H1 (cell line): ENCODE measurements at regions not wholly inside any gene's neighbourhood (a gene's known extent, or its start where the extent isn't known, plus 50 kb on each side); places are given as distances from the start of the nearest gene placed in this dataset.

Source experiments
- CTCF ChIA-PET: fragments of 300-600 bp; sonication (Branson Sonifier 250); formaldehyde crosslinking; loops from one replicate; lab custom pipeline; 2021; ENCODE audit not compliant: partially characterized antibody; lab: Charles Lee
- POLR2A ChIA-PET: fragments of 300-600 bp; sonication (Branson Sonifier 250); formaldehyde crosslinking; loops from one replicate; lab custom pipeline; 2021; ENCODE audit warnings: inconsistent platforms; ENCODE audit not compliant: partially characterized antibody; lab: Charles Lee
- DNase-seq, 2 experiments: peaks; one replicate each; pipeline versions ENCODE4 v3.0.0 to v3.0.0-alpha.2; 2010 to 2022; ENCODE audit warnings: low spot score in 2 of 2, low read depth in 1 of 2, mixed read lengths in 1 of 2
- FAIRE-seq: peaks from 2 replicates; lab custom pipeline; 2011; peaks lifted over from hg19 to GRCh38; lab: Jason Lieb, UNC
- H2AFZ ChIP-seq: 2 replicates; pipeline ENCODE4 v1.8.1; 2012; ENCODE audit warnings: low read length, inconsistent platforms
- H2AK5ac ChIP-seq: 2 replicates; pipeline ENCODE4 v1.6.1; 2013; ENCODE audit warnings: low read depth, low read length
- H2BK120ac ChIP-seq: replicated peaks from 2 replicates; pipeline ENCODE3; 2013; ENCODE audit warnings: low read depth, low read length, inconsistent platforms
- H2BK12ac ChIP-seq: 2 replicates; pipeline ENCODE4 v1.6.1; 2013; ENCODE audit warnings: low read depth, low read length
- H2BK15ac ChIP-seq: 2 replicates; pipeline ENCODE4 v1.6.1; 2013; ENCODE audit warnings: low read length
- H2BK20ac ChIP-seq: 2 replicates; pipeline ENCODE4 v1.6.1; 2013; ENCODE audit warnings: low read length
- H2BK5ac ChIP-seq: 2 replicates; pipeline ENCODE4 v1.6.1; 2013; ENCODE audit warnings: low read depth, low read length
- H3K14ac ChIP-seq: 2 replicates; pipeline ENCODE4 v1.6.1; 2013; ENCODE audit warnings: inconsistent platforms; ENCODE audit not compliant: insufficient read length
- H3K18ac ChIP-seq: 2 replicates; pipeline ENCODE4 v1.6.1; 2013; ENCODE audit warnings: low read length; ENCODE audit errors: extremely low read depth
- H3K23ac ChIP-seq: 2 replicates; pipeline ENCODE4 v1.6.1; 2013; ENCODE audit warnings: inconsistent platforms; ENCODE audit not compliant: insufficient read length
- H3K23me2 ChIP-seq: 2 replicates; pipeline ENCODE4 v1.6.1; 2013; ENCODE audit warnings: low read depth, low read length
- H3K27ac ChIP-seq: 2 replicates; pipeline ENCODE4 v1.6.1; 2011; ENCODE audit warnings: low read depth, low read length, inconsistent platforms
- H3K27me3 ChIP-seq, 4 experiments: replicated peaks in 1 of 4; 1 replicate in 1 of 4; 2 replicates in 3 of 4; pipeline versions ENCODE4 v1.6.1 to v1.8.1; 2011 to 2013; ENCODE audit warnings: low read length in 3 of 4, mild to moderate bottlenecking in 3 of 4, inconsistent platforms in 2 of 4, mixed read lengths in 2 of 4, moderate library complexity in 1 of 4; ENCODE audit not compliant: control insufficient read depth in 3 of 4, insufficient read depth in 3 of 4; ENCODE audit errors: extremely low read depth in 1 of 4
- H3K36me3 ChIP-seq, 4 experiments: 2 replicates each; pipeline versions ENCODE4 v1.6.1 to v1.8.1; 2011 to 2013; ENCODE audit warnings: mild to moderate bottlenecking in 4 of 4, low read length in 3 of 4, moderate library complexity in 2 of 4, control low read depth in 1 of 4, inconsistent platforms in 1 of 4; ENCODE audit not compliant: insufficient read depth in 4 of 4, control insufficient read depth in 2 of 4
- H3K4ac ChIP-seq: replicated peaks from 2 replicates; pipeline ENCODE3; 2013; ENCODE audit warnings: low read length, low read depth, mixed read lengths, inconsistent platforms; ENCODE audit not compliant: insufficient read length
- H3K4me1 ChIP-seq, 4 experiments: replicated peaks in 1 of 4; 1 replicate in 1 of 4; 2 replicates in 3 of 4; pipeline versions ENCODE4 v1.6.1 to v1.8.1; 2011 to 2013; ENCODE audit warnings: low read length in 3 of 4, inconsistent platforms in 2 of 4, mixed read lengths in 1 of 4; ENCODE audit not compliant: insufficient read depth in 4 of 4, control insufficient read depth in 3 of 4
- H3K4me2 ChIP-seq, 2 experiments: 2 replicates each; pipeline versions ENCODE4 v1.6.1 to v1.8.1; 2011 to 2013; ENCODE audit warnings: low read depth in 2 of 2, low read length in 2 of 2, control low read depth in 1 of 2, inconsistent platforms in 1 of 2, mild to moderate bottlenecking in 1 of 2; ENCODE audit not compliant: insufficient read depth in 1 of 2
- H3K4me3 ChIP-seq, 4 experiments: fragments of 200-600, 300-600 bp in 1 of 4; sonication (generic), shearing (Covaris generic), sonication (Bioruptor Twin) in 1 of 4; 2 replicates each; pipeline versions ENCODE4 v1.5.1 to v1.8.1; 2011 to 2016; ENCODE audit warnings: low read length in 4 of 4, low read depth in 3 of 4, control low read depth in 2 of 4, inconsistent platforms in 2 of 4, mild to moderate bottlenecking in 2 of 4, mixed read lengths in 1 of 4, moderate library complexity in 1 of 4; ENCODE audit not compliant: insufficient read depth in 2 of 4; ENCODE audit errors: extremely low read depth in 1 of 4
- H3K56ac ChIP-seq: replicated peaks from 2 replicates; pipeline ENCODE3; 2013; ENCODE audit warnings: low read depth, mild to moderate bottlenecking, mixed read lengths, low read length, inconsistent platforms; ENCODE audit not compliant: insufficient read length
- H3K79me1 ChIP-seq: 2 replicates; pipeline ENCODE4 v1.6.1; 2013; ENCODE audit warnings: low read depth, low read length, control low read depth
- H3K79me2 ChIP-seq, 2 experiments: 2 replicates each; pipeline versions ENCODE4 v1.6.1 to v1.8.1; 2012 to 2013; ENCODE audit warnings: low read length in 2 of 2, mild to moderate bottlenecking in 2 of 2, inconsistent platforms in 1 of 2; ENCODE audit not compliant: insufficient read depth in 2 of 2, control insufficient read depth in 1 of 2
- H3K9ac ChIP-seq, 4 experiments: replicated peaks in 1 of 4; 1 replicate in 1 of 4; 2 replicates in 3 of 4; pipeline versions ENCODE4 v1.6.1 to v1.8.1; 2011 to 2013; ENCODE audit warnings: low read depth in 3 of 4, low read length in 3 of 4, control low read depth in 2 of 4, mild to moderate bottlenecking in 2 of 4, moderate library complexity in 2 of 4, inconsistent platforms in 1 of 4; ENCODE audit errors: extremely low read depth in 1 of 4
- H3K9me3 ChIP-seq, 2 experiments: 2 replicates each; pipeline versions ENCODE4 v1.6.1 to v1.8.1; 2012 to 2013; ENCODE audit warnings: mild to moderate bottlenecking in 2 of 2, moderate library complexity in 2 of 2, control low read depth in 1 of 2, inconsistent platforms in 1 of 2, low read depth in 1 of 2, low read length in 1 of 2, mixed read lengths in 1 of 2; ENCODE audit not compliant: insufficient read depth in 2 of 2
- H4K20me1 ChIP-seq, 2 experiments: replicated peaks in 1 of 2; 2 replicates each; pipeline versions ENCODE3 to v1.8.1; 2011 to 2013; ENCODE audit warnings: inconsistent platforms in 2 of 2, low read length in 2 of 2, mild to moderate bottlenecking in 1 of 2; ENCODE audit not compliant: insufficient read depth in 2 of 2, control insufficient read depth in 1 of 2
- H4K5ac ChIP-seq: 2 replicates; pipeline ENCODE4 v1.6.1; 2013; ENCODE audit warnings: low read length, low read depth, mixed read lengths, inconsistent platforms; ENCODE audit not compliant: insufficient read length
- H4K8ac ChIP-seq: 2 replicates; pipeline ENCODE4 v1.8.0; 2013; ENCODE audit warnings: mild to moderate bottlenecking, moderate library complexity, low read length, inconsistent platforms; ENCODE audit not compliant: insufficient read depth; ENCODE audit errors: extremely low read depth
- H4K91ac ChIP-seq: replicated peaks from 2 replicates; pipeline ENCODE3; 2013; ENCODE audit warnings: low read length, mixed read lengths, inconsistent platforms; ENCODE audit not compliant: insufficient read length
- CEBPB ChIP-seq: IDR thresholded peaks from 2 replicates; pipeline ENCODE4 v1.6.1; 2012; ENCODE audit warnings: low read depth, low read length
- WGBS, 2 experiments: shearing (Covaris generic) in 1 of 2; methylation state at CpG; one replicate each; pipeline versions ENCODE4 v1.1.6 to v1.1.7; 2013 to 2015; ENCODE audit warnings: low lambda C conversion rate in 2 of 2, mixed read lengths in 2 of 2, inconsistent platforms in 1 of 2, low coverage in 1 of 2, missing lambda C conversion rate in 1 of 2; ENCODE audit not compliant: insufficient replicate concordance in 2 of 2, insufficient coverage in 1 of 2, insufficient read length in 1 of 2; ENCODE audit errors: extremely low coverage in 1 of 2, missing lambda C conversion rate in 1 of 2; 5-methylcytosine and 5-hydroxymethylcytosine counted together

- POLR2A ChIA-PET: no interaction called here
- no peak overlapping the region for H3K4me2 ChIP-seq
- TF ChIP-seq CEBPB: no peak
These were observed 373.6 kb downstream of the EMP1 start for GRCh38 chr12:13570005-13570694.

More at GRCh38 chr12:13570005-13570694, 373.6 kb downstream of the EMP1 start:
- no peaks in the 10 kb centered on the region for H3K27me3 ChIP-seq
- H3K14ac ChIP-seq: no peak overlapping the region
- H4K91ac ChIP-seq: no peak overlapping the region
- no peak overlapping the region for H2AK5ac ChIP-seq
- no peak overlapping the region for H2BK120ac ChIP-seq
- no peak overlapping the region for H3K4me3 ChIP-seq
- no peak overlapping the region for H3K56ac ChIP-seq
- no peak overlapping the region for H3K23ac ChIP-seq
- H3K4ac ChIP-seq: no peak overlapping the region
- 95% methylated on average over 1 of the region's 1 CpG; no CpG with 5 or more reads in 1 of the 2 experiments for WGBS, 2 experiments
- H2BK12ac ChIP-seq: no peak overlapping the region
- no peak overlapping the region for H4K5ac ChIP-seq
- no peaks in the 10 kb centered on the region for H3K23me2 ChIP-seq
- CTCF ChIA-PET: interaction anchor here (1.0 kb wide), 1 partner anchor 263 kb away, joined by 4 read pairs; no protein-coding TSS in a partner anchor
- no peak overlapping the region for H4K8ac ChIP-seq
- H3K18ac ChIP-seq: no peak overlapping the region
- no peak overlapping the region for H2AFZ ChIP-seq
- no peak overlapping the region for H3K9ac ChIP-seq
- H2BK5ac ChIP-seq: no peak overlapping the region
- H2BK15ac ChIP-seq: no peak overlapping the region
- H2BK20ac ChIP-seq: no peak overlapping the region
- no peaks in the 10 kb centered on the region for H3K79me2 ChIP-seq
- H3K36me3 ChIP-seq: no peaks in the 10 kb centered on the region
- DNase-seq (no peak), FAIRE-seq (no peak)
- H3K9me3 ChIP-seq: no peaks in the 10 kb centered on the region
- H3K27ac ChIP-seq: no peak overlapping the region
- H3K4me1 ChIP-seq: no peaks in the 10 kb centered on the region
- no peaks in the 10 kb centered on the region for H4K20me1 ChIP-seq
- H3K79me1 ChIP-seq: no peaks in the 10 kb centered on the region
